ACC112 (cell line): ENCODE measurements at regions not wholly inside any gene's neighbourhood (a gene's known extent, or its start where the extent isn't known, plus 50 kb on each side); places are given as distances from the start of the nearest gene placed in this dataset.

Experiments
- H2AFZ ChIP-seq: fragments of 200-600 bp; sonication (generic); one replicate; pipeline ENCODE4 v1.6.0; 2017; ENCODE audit warnings: antibody characterized with exemption, low read length; ENCODE audit not compliant: unreplicated experiment
- H3K27ac ChIP-seq: fragments of 200-600 bp; sonication (generic); 2 replicates; pipeline ENCODE4 v1.5.1; 2014; ENCODE audit warnings: low read depth, mild to moderate bottlenecking, antibody characterized with exemption, low read length, moderate library complexity
- H3K27me3 ChIP-seq: fragments of 200-600 bp; sonication (generic); 2 replicates; pipeline ENCODE4 v1.6.1; 2014; ENCODE audit warnings: mild to moderate bottlenecking, antibody characterized with exemption, low read length, moderate library complexity, mixed read lengths; ENCODE audit not compliant: insufficient read depth
- H3K36me3 ChIP-seq: fragments of 200-600 bp; sonication (generic); 2 replicates; pipeline ENCODE4 v1.6.1; 2016; ENCODE audit warnings: mild to moderate bottlenecking, antibody characterized with exemption, low read length, moderate library complexity, mixed read lengths; ENCODE audit not compliant: insufficient read depth
- H3K4me1 ChIP-seq: fragments of 200-600 bp; sonication (generic); one replicate; pipeline ENCODE4 v1.6.1; 2016; ENCODE audit warnings: low read length, mixed read lengths; ENCODE audit not compliant: insufficient read depth, unreplicated experiment, control insufficient read depth
- H3K4me3 ChIP-seq: fragments of 200-600 bp; sonication (generic); 2 replicates; pipeline ENCODE4 v1.5.1; 2014; ENCODE audit warnings: mild to moderate bottlenecking, low read depth, low read length
- H3K79me2 ChIP-seq: fragments of 200-600 bp; sonication (generic); one replicate; pipeline ENCODE4 v1.6.0; 2016; ENCODE audit warnings: low read length; ENCODE audit not compliant: control insufficient read depth, unreplicated experiment, insufficient read depth

DNA sequence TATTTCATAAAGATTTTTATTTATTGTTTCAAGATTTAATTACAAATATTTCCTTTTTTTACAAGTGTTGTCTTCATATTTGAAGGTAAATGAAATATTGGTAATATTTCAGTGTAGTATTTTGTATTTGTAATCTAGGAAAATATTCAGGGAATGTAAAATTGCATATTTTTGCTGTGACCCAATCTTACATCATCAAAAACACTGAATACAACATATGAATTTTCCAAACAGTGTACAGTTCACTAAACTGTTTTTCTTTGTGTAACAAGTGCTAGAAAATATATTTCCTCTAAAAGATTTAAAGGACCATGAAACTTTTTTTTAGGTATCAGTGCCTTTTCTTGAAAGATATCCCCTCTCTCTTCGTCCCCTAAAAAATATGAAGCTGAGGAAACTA, 251.9 kb upstream of the KCND2 start:
- Histone ChIP-seq H3K4me3 (no peak overlapping the region), H3K36me3 (no peaks in the 10 kb centered on the region), H3K27me3 (no peaks in the 10 kb centered on the region), H2AFZ (no peak overlapping the region), H3K4me1 (peaks cover 8% of the 10 kb centered on the region), H3K79me2 (no peaks in the 10 kb centered on the region), H3K27ac (peak overlapping the region; percentile 59)

DNA sequence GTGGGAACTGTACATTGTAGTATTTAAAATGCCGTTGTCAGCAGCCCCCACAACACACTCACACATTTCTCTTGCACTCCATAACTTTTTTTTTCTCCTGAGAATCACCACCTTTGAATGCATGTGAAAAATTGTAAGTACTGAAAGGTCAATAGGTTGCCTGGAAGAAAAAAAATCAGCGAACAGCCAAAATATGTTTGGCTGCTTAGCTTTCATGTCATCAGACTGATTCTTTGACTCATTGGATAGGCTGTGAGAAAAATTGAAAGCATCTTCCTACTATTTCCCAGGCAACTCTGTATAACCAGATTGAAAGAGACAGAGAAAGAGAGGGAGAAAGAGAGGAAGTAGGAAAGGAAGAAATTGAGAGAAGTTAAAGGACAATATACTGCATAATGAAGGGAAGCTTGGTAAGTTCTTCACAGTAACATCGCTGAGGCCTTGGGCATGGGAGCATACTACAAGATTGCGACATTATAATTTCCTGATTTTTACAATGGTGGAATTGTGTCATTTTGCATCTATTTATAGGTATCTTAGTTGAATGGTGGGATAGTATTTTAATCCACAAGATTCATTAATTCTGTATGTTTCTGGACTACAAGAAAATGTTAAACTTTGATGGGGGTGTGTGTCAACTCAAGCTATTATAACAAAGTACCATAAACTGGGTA, 249.3 kb upstream of the KCND2 start:
- peaks cover 10% of the 10 kb centered on the region for H3K4me1 ChIP-seq
- no peak overlapping the region for H2AFZ ChIP-seq
- no peaks in the 10 kb centered on the region for H3K27me3 ChIP-seq
- H3K79me2 ChIP-seq = no peaks in the 10 kb centered on the region
- H3K36me3 ChIP-seq = no peaks in the 10 kb centered on the region
- no peak overlapping the region for H3K27ac ChIP-seq
- no peak overlapping the region for H3K4me3 ChIP-seq

DNA sequence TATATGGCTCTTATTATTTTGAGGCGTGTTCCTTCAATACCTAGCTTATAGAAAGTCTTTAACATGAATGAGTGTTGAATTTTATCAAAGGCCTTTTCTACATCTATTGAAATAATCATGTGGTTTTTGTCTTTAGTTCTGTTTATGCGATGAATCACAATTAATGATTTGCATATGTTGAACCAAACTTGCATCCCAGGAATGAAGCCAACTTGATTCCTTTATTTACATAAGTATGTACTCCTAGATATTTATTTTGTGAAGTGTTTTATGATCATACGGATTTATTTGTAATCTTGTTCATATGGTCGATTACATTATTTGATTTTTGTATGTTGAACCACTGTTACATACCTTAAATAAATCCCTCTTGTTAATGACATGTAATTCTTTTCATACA, 244.3 kb upstream of the KCND2 start:
- Histone ChIP-seq H3K27ac (no peak overlapping the region), H3K4me1 (peaks cover 4% of the 10 kb centered on the region), H3K36me3 (no peaks in the 10 kb centered on the region), H3K27me3 (no peaks in the 10 kb centered on the region), H2AFZ (no peak overlapping the region), H3K79me2 (no peaks in the 10 kb centered on the region), H3K4me3 (no peak overlapping the region)

DNA sequence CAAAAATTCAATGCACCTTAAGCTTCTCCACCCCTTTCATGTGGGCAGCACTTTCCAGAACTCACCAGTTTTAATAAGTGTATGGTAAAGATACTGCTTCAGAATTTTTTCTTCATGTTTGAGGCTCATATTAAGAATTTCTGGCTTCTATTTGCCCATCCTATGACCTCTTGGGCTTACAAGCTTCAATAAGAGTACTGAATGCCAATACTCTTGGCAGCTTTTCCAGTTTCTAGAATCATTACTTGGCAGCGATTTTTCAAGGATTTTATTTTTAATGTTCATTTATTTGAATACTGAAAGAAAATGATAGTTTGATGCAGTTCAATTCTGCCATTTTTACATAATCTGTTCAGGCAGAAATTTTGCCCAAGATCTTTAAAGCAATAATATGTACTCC, 242.1 kb upstream of the KCND2 start:
- Histone ChIP-seq H2AFZ (peak overlapping the region; percentile 42), H3K27me3 (no peaks in the 10 kb centered on the region), H3K4me1 (peaks cover 4% of the 10 kb centered on the region), H3K36me3 (no peaks in the 10 kb centered on the region), H3K27ac (no peak overlapping the region), H3K79me2 (no peaks in the 10 kb centered on the region), H3K4me3 (no peak overlapping the region)

DNA sequence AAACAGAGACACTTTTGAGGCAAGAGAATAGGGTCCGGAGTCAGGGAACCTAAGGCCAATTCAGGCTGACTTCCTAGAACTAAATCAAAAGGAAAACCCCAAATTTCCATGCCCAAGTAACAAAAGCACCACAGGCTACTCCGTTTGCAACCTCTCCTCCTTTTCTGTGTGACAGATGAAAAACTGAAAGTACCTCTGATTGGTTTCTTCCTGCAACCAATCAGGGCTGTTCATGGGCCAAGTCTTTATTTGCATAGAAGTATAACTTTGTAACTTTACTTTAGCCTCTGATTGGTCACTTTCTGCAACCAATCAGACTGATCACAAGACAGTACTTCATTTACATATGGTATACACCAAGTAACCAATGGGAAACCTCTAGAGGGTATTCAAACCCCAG, 239.9 kb upstream of the KCND2 start:
- Histone ChIP-seq H3K4me3 (peak overlapping the region; percentile 10; the same call in 1 of the 2 replicates), H3K36me3 (no peaks in the 10 kb centered on the region), H3K4me1 (peaks cover 4% of the 10 kb centered on the region), H2AFZ (peak overlapping the region; percentile 4), H3K27me3 (no peaks in the 10 kb centered on the region), H3K79me2 (no peaks in the 10 kb centered on the region), H3K27ac (no peak overlapping the region)

DNA sequence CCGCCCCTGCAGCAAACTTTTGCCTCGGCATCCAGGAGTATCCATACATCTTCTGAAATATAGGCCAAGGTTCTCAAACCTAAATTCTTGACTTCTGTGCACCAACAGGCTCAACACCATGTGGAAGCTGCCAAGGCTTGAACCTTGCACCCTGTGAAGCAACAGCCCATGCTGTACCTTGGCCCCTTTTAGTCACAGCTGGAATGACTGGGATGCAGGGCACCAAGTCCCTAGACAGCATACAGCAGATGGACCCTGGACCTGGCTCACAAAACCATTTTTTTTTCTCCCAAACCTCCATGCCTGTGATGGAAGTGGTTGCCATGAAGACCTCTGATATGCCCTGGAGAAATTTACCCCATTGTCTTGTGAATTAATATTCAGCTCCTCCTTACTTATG, 233.8 kb upstream of the KCND2 start:
- H3K36me3 ChIP-seq = no peaks in the 10 kb centered on the region
- H3K4me1 ChIP-seq = no peaks in the 10 kb centered on the region
- no peaks in the 10 kb centered on the region for H3K79me2 ChIP-seq
- H3K27ac ChIP-seq = no peak overlapping the region
- H3K4me3 ChIP-seq = no peak overlapping the region
- no peaks in the 10 kb centered on the region for H3K27me3 ChIP-seq
- no peak overlapping the region for H2AFZ ChIP-seq

DNA sequence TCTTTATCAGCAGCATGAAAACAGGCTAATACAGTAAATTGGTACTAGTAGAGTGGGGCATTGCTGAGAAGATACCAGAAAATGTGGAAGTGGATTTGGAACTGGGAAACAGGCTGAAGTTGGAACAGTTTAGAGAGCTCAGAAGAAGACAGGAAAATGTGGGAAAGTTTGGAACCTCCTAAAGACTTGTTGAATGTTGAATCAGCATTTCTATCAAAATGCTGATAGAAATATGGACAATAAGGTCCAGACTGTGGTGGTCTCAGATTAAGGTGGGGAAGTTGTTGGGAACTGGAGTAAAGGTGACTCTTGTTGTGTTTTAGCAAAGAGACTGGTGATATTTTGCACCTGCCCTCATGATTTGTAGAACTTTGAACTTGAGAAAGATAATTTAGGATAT, 231.2 kb upstream of the KCND2 start:
- H3K79me2 ChIP-seq = no peaks in the 10 kb centered on the region
- no peaks in the 10 kb centered on the region for H3K4me1 ChIP-seq
- no peak overlapping the region for H3K27ac ChIP-seq

DNA sequence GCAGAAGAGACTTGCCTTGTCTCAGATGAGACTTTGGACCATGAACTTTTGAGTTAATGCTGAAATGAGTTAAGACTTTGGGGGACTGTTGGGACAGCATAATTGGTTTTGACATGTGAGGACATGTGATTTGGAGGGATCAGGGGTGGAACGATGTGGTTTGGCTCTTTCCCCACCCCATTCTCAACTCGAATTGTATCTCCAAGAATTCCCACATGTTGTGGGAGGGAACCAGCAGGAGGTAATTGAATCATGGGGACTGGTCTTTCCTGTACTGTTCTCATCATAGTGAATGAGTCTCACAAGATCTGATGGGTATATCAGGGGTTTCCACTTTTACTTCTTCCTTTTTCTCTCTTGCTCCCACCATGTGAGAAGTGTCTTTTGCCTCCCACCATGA, 229.7 kb upstream of the KCND2 start:
- no peak overlapping the region for H2AFZ ChIP-seq
- no peak overlapping the region for H3K27ac ChIP-seq
- no peaks in the 10 kb centered on the region for H3K4me1 ChIP-seq
- no peaks in the 10 kb centered on the region for H3K27me3 ChIP-seq
- H3K36me3 ChIP-seq = no peaks in the 10 kb centered on the region
- no peaks in the 10 kb centered on the region for H3K79me2 ChIP-seq
- H3K4me3 ChIP-seq = no peak overlapping the region

More for the DNA sequence above, 231.2 kb upstream of the KCND2 start:
- H3K4me3 ChIP-seq = no peak overlapping the region
- no peaks in the 10 kb centered on the region for H3K36me3 ChIP-seq
- H2AFZ ChIP-seq = no peak overlapping the region
- no peaks in the 10 kb centered on the region for H3K27me3 ChIP-seq

DNA sequence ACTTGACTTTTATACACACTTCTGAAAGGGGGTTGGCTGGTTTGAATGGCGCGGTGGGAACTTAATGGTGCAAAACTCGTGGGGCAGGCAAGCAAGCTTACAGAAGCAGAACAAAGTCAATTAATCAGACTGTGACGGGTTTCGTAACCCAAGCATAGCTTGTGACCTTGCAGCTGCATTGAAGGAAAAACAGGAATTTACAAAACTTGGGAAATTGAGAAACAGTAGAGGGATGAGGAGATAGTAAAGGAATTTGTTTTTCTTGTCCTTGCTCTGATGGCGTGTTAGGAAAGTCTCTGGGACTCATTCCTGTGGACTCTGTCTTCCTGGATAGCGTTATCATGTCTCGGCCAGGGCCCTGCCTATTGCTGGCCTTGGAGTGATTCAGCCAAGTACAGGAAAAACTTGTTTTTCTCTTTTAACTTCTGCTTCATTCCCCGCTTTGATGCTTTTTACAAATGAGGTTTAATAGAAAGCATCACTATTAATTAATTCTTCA, 220.0 kb upstream of the KCND2 start:
- peak overlapping the region; percentile 98 for H3K27ac ChIP-seq
- H3K4me1 ChIP-seq = peaks cover 52% of the 10 kb centered on the region
- no peaks in the 10 kb centered on the region for H3K27me3 ChIP-seq
- H3K79me2 ChIP-seq = no peaks in the 10 kb centered on the region
- no peaks in the 10 kb centered on the region for H3K36me3 ChIP-seq
- H2AFZ ChIP-seq = peak overlapping the region; percentile 86
- 0 out of 2 replicates have a peak overlapping the region, but pooled peaks have one; percentile 8 for H3K4me3 ChIP-seq

DNA sequence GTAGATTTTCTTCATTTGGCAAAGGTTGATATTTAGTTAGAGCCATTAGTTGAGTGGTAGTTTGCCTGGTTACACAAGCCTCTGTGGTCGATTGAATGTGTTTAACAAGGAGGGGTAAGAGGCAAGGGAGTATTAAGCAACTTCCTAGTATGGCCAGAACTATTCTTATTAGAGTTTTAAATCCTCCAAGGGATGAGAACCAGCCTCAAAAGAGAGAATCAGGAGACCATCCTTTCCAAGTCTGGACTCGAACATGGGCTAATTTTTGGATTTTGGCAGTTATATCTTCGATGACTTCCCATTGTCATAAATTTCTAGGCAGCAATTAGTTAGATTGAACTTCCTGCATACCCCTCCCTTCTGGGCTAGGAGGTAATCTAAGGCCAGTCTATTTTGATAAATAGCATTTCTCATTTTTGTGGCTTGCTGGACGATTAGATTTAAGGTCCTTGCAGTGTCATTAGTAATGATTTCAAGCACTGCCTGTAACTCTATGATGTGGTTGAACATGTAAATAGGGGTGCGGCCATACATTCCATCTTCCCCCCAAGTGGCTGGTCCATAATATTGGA, 219.5 kb upstream of the KCND2 start:
- Histone ChIP-seq H2AFZ (peak overlapping the region; percentile 86), H3K36me3 (no peaks in the 10 kb centered on the region), H3K4me3 (0 out of 2 replicates have a peak overlapping the region, but pooled peaks have one; percentile 8), H3K27ac (peak overlapping the region; percentile 98), H3K27me3 (no peaks in the 10 kb centered on the region), H3K79me2 (no peaks in the 10 kb centered on the region), H3K4me1 (peaks cover 52% of the 10 kb centered on the region)
